HepG2 (cell line): ENCODE measurements at regions not wholly inside any gene's neighbourhood (a gene's known extent, or its start where the extent isn't known, plus 50 kb on each side); places are given as distances from the start of the nearest gene placed in this dataset.

ENCODE experiments used
- ATAC-seq: fragments of 200-7000 bp; cut with Tn5 transposase; 3 replicates; pipeline ENCODE4 v1.9.1; 2020; ENCODE audit warnings: mild to moderate bottlenecking, moderate library complexity
- BruUV-seq: library from RNA; stranded (reverse); fragments of 400-500 nt; replicated peaks from 2 replicates; lab custom pipeline; 2021; lab: Mats Ljungman, UMichigan
- CTCF ChIA-PET: fragments of 300-600 bp; formaldehyde crosslinking; extraction: SDS; loops from one replicate; lab custom pipeline; 2021; ENCODE audit warnings: low total read pairs, inconsistent platforms, low intra/inter-chr PET ratio; lab: Yijun Ruan, JAX
- POLR2A ChIA-PET: fragments of 350-600 bp; sonication (Branson Sonifier 250); formaldehyde crosslinking; loops from one replicate; lab custom pipeline; 2020; ENCODE audit warnings: antibody characterized with exemption, inconsistent platforms; lab: Yijun Ruan, JAX
- DNase-seq: peaks from one replicate; pipeline ENCODE4 v3.0.0-alpha.2; 2015; ENCODE audit warnings: low spot score
- FAIRE-seq: peaks from 3 replicates; lab custom pipeline; 2011; peaks lifted over from hg19 to GRCh38; lab: Jason Lieb, UNC
- H2AFZ ChIP-seq: one replicate; pipeline ENCODE4 v1.6.1; 2011; ENCODE audit warnings: low read length, inconsistent platforms
- H3K27ac ChIP-seq: fragments of 300-600 bp; 3 replicates; pipeline ENCODE4 v1.8.0; 2011; ENCODE audit warnings: mixed run types, mild to moderate bottlenecking, mixed read lengths, low read length, inconsistent platforms; ENCODE audit not compliant: insufficient read depth; ENCODE audit errors: extremely low read length
- H3K27me3 ChIP-seq, 2 experiments: fragments of 200-600 bp in 1 of 2; 2 replicates in 1 of 2; 3 replicates in 1 of 2; pipeline versions ENCODE4 v1.6.0 to v1.8.0; 2011; ENCODE audit warnings: low read length in 2 of 2, mild to moderate bottlenecking in 2 of 2, moderate library complexity in 2 of 2, inconsistent platforms in 1 of 2; ENCODE audit not compliant: insufficient read depth in 2 of 2, control insufficient read depth in 1 of 2
- H3K36me3 ChIP-seq, 2 experiments: fragments of 200-600 bp in 1 of 2; replicated peaks in 1 of 2; 2 replicates in 1 of 2; 3 replicates in 1 of 2; pipeline versions ENCODE4 v1.5.1 to v1.8.0; 2011; ENCODE audit warnings: low read length in 2 of 2, inconsistent platforms in 1 of 2; ENCODE audit not compliant: insufficient read depth in 2 of 2, control insufficient read depth in 1 of 2
- H3K4me1 ChIP-seq: 2 replicates; pipeline ENCODE4 v1.5.1; 2012; ENCODE audit warnings: low read length, inconsistent platforms; ENCODE audit not compliant: insufficient read depth
- H3K4me2 ChIP-seq: 2 replicates; pipeline ENCODE4 v1.6.0; 2011; ENCODE audit warnings: low read depth, low read length, inconsistent platforms
- H3K4me3 ChIP-seq, 3 experiments: fragments of 200-600 bp in 1 of 3; sonication (generic), shearing (Covaris generic) in 1 of 3; replicated peaks in 1 of 3; 2 replicates each; pipeline ENCODE4 v1.5.1; 2011 to 2016; ENCODE audit warnings: low read length in 3 of 3, inconsistent platforms in 2 of 3, low read depth in 2 of 3, mild to moderate bottlenecking in 2 of 3, control low read depth in 1 of 3, mixed read lengths in 1 of 3; ENCODE audit not compliant: insufficient read depth in 1 of 3
- H3K79me2 ChIP-seq: one replicate; pipeline ENCODE4 v1.6.1; 2011; ENCODE audit warnings: low read length, inconsistent platforms; ENCODE audit not compliant: insufficient read depth
- H3K9ac ChIP-seq: 2 replicates; pipeline ENCODE4 v1.6.0; 2011; ENCODE audit warnings: mild to moderate bottlenecking, low read depth, low read length, inconsistent platforms; ENCODE audit not compliant: insufficient read depth
- H3K9me3 ChIP-seq: 2 replicates; pipeline ENCODE4 v1.5.1; 2012; ENCODE audit warnings: mild to moderate bottlenecking, low read length
- H4K20me1 ChIP-seq: 2 replicates; pipeline ENCODE4 v1.6.0; 2011; ENCODE audit warnings: inconsistent platforms, mild to moderate bottlenecking, low read length, moderate library complexity; ENCODE audit not compliant: insufficient read depth
- FOXK1 ChIP-seq: sonication (generic); formaldehyde crosslinking; IDR thresholded peaks from 2 replicates; pipeline ENCODE4 v1.4.0; 2020; ENCODE audit warnings: low read depth, missing genetic modification reagents, borderline replicate concordance
- ZNF235 ChIP-seq: sonication (generic); formaldehyde crosslinking; IDR thresholded peaks from 2 replicates; pipeline ENCODE4 v1.8.1; 2023; ENCODE audit warnings: mild to moderate bottlenecking, missing genetic modification reagents, borderline replicate concordance
- ZNF282 ChIP-seq: fragments of 450-650 bp; IDR thresholded peaks from 2 replicates; pipeline ENCODE4 v1.6.1; 2018; ENCODE audit not compliant: partially characterized antibody
- ZNF296 ChIP-seq: sonication (generic); formaldehyde crosslinking; conservative IDR thresholded peaks from 2 replicates; pipeline ENCODE4 v1.5.0; 2020; ENCODE audit warnings: mild to moderate bottlenecking, missing genetic modification reagents
- ZSCAN29 ChIP-seq: sonication (generic); formaldehyde crosslinking; conservative IDR thresholded peaks from 2 replicates; pipeline ENCODE4 v1.4.0; 2020; ENCODE audit warnings: mild to moderate bottlenecking, missing genetic modification reagents
- WGBS: methylation state at CpG from one replicate; pipeline ENCODE4 v1.1.6; 2017; ENCODE audit warnings: low lambda C conversion rate; 5-methylcytosine and 5-hydroxymethylcytosine counted together
- in situ Hi-C: cut with HindIII; loops from 2 replicates; pipeline ENCODE4 v1.10.0; 2017; ENCODE audit warnings: low pct_unique_long_range_greater_than_20kb; ENCODE audit not compliant: extremely low pct_ligation_motif_present
- intact Hi-C: fragments of 100-400 bp; cut with micrococcal nuclease; formaldehyde crosslinking; loops from one replicate; pipeline ENCODE4 v1.10.0; 2022; ENCODE audit not compliant: unreplicated experiment
- TF ChIP-seq, protein P1 (sequence below): sonication (generic); formaldehyde crosslinking; IDR thresholded peaks from 2 replicates; pipeline ENCODE4 v1.4.0; 2020; ENCODE audit warnings: missing genetic modification reagents
- TF ChIP-seq, protein P2 (sequence below): sonication (generic); formaldehyde crosslinking; IDR thresholded peaks from 2 replicates; pipeline ENCODE4 v1.4.0; 2020; ENCODE audit warnings: missing genetic modification reagents
- TF ChIP-seq, protein P3 (sequence below): sonication (generic); formaldehyde crosslinking; conservative IDR thresholded peaks from 2 replicates; pipeline ENCODE4 v1.8.1; 2023; ENCODE audit warnings: missing genetic modification reagents
- TF ChIP-seq, protein P4 (sequence below): sonication (generic); formaldehyde crosslinking; IDR thresholded peaks from 2 replicates; pipeline ENCODE4 v1.4.0; 2020; ENCODE audit warnings: mild to moderate bottlenecking, missing genetic modification reagents

DNA sequence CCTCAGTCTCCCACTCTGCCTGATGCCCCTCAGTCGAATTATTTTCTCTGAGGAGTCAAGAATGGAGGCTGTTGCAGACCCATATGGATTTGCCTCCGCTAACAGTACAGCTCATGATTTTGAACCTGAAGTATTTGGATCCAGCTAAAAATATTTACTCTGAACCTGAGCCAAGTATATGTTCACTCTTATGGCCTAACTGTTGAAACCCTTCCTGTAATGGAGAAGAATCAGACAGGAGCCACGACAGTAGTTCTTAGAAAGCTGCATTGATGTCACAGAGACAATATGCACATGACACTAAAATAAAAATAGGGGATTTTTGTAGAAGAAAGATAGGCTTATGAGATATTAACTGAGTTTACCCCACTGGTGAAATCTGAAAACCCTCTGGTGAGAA is 1128.3 kb upstream of the FLRT2 start:
- ChIA-PET CTCF (no interaction called here), POLR2A (no interaction called here)
- Histone ChIP-seq H3K27ac (no peak overlapping the region), H3K27me3 (no peaks in the 10 kb centered on the region), H4K20me1 (no peaks in the 10 kb centered on the region), H3K4me3 (no peak overlapping the region), H3K4me2 (no peak overlapping the region), H3K9ac (no peak overlapping the region), H3K9me3 (peaks cover 76% of the 10 kb centered on the region), H3K4me1 (no peaks in the 10 kb centered on the region), H3K36me3 (no peaks in the 10 kb centered on the region), H2AFZ (no peak overlapping the region), H3K79me2 (no peaks in the 10 kb centered on the region)
- no peak for ATAC-seq
- 8% methylated on average over 3 of the region's 3 CpGs for WGBS
- FAIRE-seq = no peak
- TF ChIP-seq, protein P1, sequence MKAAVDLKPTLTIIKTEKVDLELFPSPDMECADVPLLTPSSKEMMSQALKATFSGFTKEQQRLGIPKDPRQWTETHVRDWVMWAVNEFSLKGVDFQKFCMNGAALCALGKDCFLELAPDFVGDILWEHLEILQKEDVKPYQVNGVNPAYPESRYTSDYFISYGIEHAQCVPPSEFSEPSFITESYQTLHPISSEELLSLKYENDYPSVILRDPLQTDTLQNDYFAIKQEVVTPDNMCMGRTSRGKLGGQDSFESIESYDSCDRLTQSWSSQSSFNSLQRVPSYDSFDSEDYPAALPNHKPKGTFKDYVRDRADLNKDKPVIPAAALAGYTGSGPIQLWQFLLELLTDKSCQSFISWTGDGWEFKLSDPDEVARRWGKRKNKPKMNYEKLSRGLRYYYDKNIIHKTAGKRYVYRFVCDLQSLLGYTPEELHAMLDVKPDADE = no peak
- BruUV-seq = no TSS peak
- in situ Hi-C loops (no loop called here), intact Hi-C loops (loop anchor here (10.0 kb wide), 1 partner anchor 1457 kb away; no protein-coding TSS in a partner anchor)
- DNase-seq = no peak

DNA sequence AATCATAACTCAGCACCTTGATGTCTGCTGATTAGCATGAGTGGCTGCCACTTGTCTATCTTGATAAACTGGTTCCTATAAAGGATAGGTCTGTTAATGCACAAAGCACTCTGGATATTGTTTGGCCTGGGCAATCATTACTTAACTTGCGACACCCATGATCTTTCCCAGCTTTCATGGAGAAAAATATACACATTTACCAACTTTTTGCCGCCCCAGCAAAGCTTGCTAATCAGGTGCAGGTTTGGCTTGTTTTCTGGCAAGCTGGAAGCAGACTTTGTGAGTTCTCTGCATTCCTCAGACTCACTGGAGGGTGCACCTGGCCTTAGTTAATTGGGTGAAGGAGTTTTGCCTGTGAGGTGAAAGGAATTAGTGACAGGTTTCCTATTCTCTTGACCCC is 1126.4 kb upstream of the FLRT2 start:
- DNase-seq = no peak
- intact Hi-C loops = loop anchor here (10.0 kb wide), 1 partner anchor 1459 kb away; no protein-coding TSS in a partner anchor
- 0% methylated on average over 2 of the region's 2 CpGs for WGBS
- Histone ChIP-seq H3K4me2 (no peak overlapping the region), H3K27ac (no peak overlapping the region), H3K27me3 (no peaks in the 10 kb centered on the region), H4K20me1 (no peaks in the 10 kb centered on the region), H3K79me2 (no peaks in the 10 kb centered on the region), H3K36me3 (no peaks in the 10 kb centered on the region), H3K9ac (no peak overlapping the region), H3K4me3 (no peak overlapping the region), H3K9me3 (peaks cover 68% of the 10 kb centered on the region)
- POLR2A ChIA-PET = no interaction called here
- in situ Hi-C loops = no loop called here
- no peak for FAIRE-seq
- TF ChIP-seq ZSCAN29 (no peak), ZNF235 (CRISPR knock-in tag) (no peak), FOXK1 (CRISPR knock-in tag) (no peak), ZNF296 (CRISPR knock-in tag) (no peak), ZNF282 (no peak)
- TF ChIP-seq, protein P2, sequence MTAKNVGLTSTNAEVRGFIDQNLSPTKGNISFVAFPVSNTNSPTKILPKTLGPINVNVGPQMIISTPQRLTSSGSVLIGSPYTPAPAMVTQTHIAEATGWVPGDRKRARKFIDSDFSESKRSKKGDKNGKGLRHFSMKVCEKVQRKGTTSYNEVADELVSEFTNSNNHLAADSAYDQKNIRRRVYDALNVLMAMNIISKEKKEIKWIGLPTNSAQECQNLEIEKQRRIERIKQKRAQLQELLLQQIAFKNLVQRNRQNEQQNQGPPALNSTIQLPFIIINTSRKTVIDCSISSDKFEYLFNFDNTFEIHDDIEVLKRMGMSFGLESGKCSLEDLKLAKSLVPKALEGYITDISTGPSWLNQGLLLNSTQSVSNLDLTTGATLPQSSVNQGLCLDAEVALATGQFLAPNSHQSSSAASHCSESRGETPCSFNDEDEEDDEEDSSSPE (CRISPR knock-in tag) = no peak
- TF ChIP-seq, protein P3, sequence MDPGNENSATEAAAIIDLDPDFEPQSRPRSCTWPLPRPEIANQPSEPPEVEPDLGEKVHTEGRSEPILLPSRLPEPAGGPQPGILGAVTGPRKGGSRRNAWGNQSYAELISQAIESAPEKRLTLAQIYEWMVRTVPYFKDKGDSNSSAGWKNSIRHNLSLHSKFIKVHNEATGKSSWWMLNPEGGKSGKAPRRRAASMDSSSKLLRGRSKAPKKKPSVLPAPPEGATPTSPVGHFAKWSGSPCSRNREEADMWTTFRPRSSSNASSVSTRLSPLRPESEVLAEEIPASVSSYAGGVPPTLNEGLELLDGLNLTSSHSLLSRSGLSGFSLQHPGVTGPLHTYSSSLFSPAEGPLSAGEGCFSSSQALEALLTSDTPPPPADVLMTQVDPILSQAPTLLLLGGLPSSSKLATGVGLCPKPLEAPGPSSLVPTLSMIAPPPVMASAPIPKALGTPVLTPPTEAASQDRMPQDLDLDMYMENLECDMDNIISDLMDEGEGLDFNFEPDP (CRISPR knock-in tag) = no peak
- TF ChIP-seq, protein P4, sequence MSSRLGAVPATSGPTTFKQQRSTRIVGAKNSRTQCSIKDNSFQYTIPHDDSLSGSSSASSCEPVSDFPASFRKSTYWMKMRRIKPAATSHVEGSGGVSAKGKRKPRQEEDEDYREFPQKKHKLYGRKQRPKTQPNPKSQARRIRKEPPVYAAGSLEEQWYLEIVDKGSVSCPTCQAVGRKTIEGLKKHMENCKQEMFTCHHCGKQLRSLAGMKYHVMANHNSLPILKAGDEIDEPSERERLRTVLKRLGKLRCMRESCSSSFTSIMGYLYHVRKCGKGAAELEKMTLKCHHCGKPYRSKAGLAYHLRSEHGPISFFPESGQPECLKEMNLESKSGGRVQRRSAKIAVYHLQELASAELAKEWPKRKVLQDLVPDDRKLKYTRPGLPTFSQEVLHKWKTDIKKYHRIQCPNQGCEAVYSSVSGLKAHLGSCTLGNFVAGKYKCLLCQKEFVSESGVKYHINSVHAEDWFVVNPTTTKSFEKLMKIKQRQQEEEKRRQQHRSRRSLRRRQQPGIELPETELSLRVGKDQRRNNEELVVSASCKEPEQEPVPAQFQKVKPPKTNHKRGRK (CRISPR knock-in tag) = no peak
- TF ChIP-seq, all 625 proteins: peak for 0
- CTCF ChIA-PET = no interaction called here
- BruUV-seq = no TSS peak
- ATAC-seq = no peak
- Histone ChIP-seq H2AFZ (no peak overlapping the region), H3K4me1 (no peaks in the 10 kb centered on the region)
